ENCODE measurements at regions not wholly inside any gene's neighbourhood (a gene's known extent, or its start where the extent isn't known, plus 50 kb on each side); places are given as distances from the start of the nearest gene placed in this dataset.

DNA sequence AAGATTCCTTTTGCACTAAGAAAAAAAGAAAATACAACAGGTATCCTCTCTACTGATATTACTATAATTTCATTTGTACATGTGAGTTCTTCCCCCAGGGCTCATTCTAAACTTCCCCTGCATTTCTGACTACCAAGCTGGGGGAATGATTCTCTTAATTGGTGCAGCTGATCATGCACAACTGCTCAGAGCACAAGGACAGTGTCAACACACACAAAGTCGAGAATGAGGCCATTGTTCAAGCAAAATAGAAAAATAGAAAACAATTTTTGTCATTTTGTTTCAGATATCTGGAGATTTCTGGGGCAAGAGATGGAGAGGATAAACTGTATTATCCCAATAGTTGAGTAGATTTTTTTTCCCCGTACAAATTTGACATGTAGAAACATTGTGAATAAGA is 236.3 kb downstream of the HAO1 start (continued):
- TF ChIP-seq, protein P1, sequence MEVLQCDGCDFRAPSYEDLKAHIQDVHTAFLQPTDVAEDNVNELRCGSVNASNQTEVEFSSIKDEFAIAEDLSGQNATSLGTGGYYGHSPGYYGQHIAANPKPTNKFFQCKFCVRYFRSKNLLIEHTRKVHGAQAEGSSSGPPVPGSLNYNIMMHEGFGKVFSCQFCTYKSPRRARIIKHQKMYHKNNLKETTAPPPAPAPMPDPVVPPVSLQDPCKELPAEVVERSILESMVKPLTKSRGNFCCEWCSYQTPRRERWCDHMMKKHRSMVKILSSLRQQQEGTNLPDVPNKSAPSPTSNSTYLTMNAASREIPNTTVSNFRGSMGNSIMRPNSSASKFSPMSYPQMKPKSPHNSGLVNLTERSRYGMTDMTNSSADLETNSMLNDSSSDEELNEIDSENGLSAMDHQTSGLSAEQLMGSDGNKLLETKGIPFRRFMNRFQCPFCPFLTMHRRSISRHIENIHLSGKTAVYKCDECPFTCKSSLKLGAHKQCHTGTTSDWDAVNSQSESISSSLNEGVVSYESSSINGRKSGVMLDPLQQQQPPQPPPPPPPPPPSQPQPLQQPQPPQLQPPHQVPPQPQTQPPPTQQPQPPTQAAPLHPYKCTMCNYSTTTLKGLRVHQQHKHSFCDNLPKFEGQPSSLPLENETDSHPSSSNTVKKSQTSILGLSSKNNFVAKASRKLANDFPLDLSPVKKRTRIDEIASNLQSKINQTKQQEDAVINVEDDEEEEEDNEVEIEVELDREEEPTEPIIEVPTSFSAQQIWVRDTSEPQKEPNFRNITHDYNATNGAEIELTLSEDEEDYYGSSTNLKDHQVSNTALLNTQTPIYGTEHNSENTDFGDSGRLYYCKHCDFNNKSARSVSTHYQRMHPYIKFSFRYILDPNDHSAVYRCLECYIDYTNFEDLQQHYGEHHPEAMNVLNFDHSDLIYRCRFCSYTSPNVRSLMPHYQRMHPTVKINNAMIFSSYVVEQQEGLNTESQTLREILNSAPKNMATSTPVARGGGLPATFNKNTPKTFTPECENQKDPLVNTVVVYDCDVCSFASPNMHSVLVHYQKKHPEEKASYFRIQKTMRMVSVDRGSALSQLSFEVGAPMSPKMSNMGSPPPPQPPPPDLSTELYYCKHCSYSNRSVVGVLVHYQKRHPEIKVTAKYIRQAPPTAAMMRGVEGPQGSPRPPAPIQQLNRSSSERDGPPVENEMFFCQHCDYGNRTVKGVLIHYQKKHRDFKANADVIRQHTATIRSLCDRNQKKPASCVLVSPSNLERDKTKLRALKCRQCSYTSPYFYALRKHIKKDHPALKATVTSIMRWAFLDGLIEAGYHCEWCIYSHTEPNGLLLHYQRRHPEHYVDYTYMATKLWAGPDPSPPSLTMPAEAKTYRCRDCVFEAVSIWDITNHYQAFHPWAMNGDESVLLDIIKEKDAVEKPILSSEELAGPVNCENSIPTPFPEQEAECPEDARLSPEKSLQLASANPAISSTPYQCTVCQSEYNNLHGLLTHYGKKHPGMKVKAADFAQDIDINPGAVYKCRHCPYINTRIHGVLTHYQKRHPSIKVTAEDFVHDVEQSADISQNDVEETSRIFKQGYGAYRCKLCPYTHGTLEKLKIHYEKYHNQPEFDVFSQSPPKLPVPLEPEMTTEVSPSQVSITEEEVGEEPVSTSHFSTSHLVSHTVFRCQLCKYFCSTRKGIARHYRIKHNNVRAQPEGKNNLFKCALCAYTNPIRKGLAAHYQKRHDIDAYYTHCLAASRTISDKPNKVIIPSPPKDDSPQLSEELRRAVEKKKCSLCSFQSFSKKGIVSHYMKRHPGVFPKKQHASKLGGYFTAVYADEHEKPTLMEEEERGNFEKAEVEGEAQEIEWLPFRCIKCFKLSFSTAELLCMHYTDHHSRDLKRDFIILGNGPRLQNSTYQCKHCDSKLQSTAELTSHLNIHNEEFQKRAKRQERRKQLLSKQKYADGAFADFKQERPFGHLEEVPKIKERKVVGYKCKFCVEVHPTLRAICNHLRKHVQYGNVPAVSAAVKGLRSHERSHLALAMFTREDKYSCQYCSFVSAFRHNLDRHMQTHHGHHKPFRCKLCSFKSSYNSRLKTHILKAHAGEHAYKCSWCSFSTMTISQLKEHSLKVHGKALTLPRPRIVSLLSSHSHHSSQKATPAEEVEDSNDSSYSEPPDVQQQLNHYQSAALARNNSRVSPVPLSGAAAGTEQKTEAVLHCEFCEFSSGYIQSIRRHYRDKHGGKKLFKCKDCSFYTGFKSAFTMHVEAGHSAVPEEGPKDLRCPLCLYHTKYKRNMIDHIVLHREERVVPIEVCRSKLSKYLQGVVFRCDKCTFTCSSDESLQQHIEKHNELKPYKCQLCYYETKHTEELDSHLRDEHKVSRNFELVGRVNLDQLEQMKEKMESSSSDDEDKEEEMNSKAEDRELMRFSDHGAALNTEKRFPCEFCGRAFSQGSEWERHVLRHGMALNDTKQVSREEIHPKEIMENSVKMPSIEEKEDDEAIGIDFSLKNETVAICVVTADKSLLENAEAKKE (CRISPR knock-in tag; IDR thresholded peaks at IDR 0.05), result no peak
- TF ChIP-seq STAT1 (IDR thresholded peaks at IDR 0.05; ENCODE audit: unreplicated experiment), result no peak

DNA sequence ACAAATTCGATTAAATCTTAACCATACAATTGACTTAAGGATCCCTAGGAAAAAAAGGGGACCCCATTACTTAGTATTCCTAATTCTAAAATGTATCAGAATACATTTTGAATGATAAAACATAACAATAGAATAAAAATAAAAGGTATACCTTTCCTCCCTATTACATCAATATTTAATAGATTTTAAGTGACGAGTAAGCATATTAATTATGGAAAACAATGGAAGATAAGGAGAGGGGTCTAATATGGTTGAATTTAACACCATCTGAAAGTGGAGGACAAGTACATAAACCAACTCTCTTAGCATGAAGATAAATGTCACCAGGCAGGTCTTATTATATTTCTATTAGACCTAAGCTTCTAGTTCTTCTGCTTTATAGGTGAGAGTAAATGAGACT is 232.1 kb downstream of the HAO1 start:
- H3K9me2 ChIP-seq (ENCODE audit: insufficient read depth), result no peaks in the 10 kb centered on the region
- no peak overlapping the region for H2AFZ ChIP-seq
- no peaks in the 10 kb centered on the region for H4K20me1 ChIP-seq (replicated peaks; ENCODE audit: insufficient read depth)
- ATAC-seq (no peak), DNase-seq (ENCODE audit: low spot score) (no peak)
- H3K9me3 Mint-ChIP-seq, result no peaks in the 10 kb centered on the region
- H3K36me3 ChIP-seq (ENCODE audit: insufficient read depth), result no peaks in the 10 kb centered on the region
- H3K27ac Mint-ChIP-seq, result no peak overlapping the region
- no peaks in the 10 kb centered on the region for H3F3A ChIP-seq (replicated peaks; ENCODE audit: low read depth)
- H3K4me1 Mint-ChIP-seq, result no peaks in the 10 kb centered on the region
- H3K4me3 ChIP-seq, result no peak overlapping the region
- H3K4me1 ChIP-seq (ENCODE audit: insufficient read depth), result no peaks in the 10 kb centered on the region
- no peaks in the 10 kb centered on the region for H3K79me2 ChIP-seq (replicated peaks; ENCODE audit: insufficient read depth)
- H3K27ac ChIP-seq (ENCODE audit: low read depth), result no peak overlapping the region
- H3K4me2 ChIP-seq, result no peak overlapping the region
- H3K27me3 ChIP-seq (ENCODE audit: insufficient read depth), result no peaks in the 10 kb centered on the region
- H3K4me3 Mint-ChIP-seq, result no peak overlapping the region
- H3K27me3 Mint-ChIP-seq (ENCODE audit: insufficient read depth, low read depth, poor library complexity), result no peaks in the 10 kb centered on the region
- H3K36me3 Mint-ChIP-seq (ENCODE audit: low read depth), result no peaks in the 10 kb centered on the region
- TF ChIP-seq EZH2phosphoT487 (IDR thresholded peaks at IDR 0.05; ENCODE audit: unreplicated experiment) (no peak), JUNB (IDR thresholded peaks at IDR 0.05; ENCODE audit: unreplicated experiment) (no peak), POLR2AphosphoS5 (IDR thresholded peaks at IDR 0.05; ENCODE audit: low read depth) (no peak), ZNF331 (CRISPR knock-in tag; IDR thresholded peaks at IDR 0.05; ENCODE audit: low read depth) (no peak), CREB1 (CRISPR knock-in tag; IDR thresholded peaks at IDR 0.05; ENCODE audit: low read depth) (no peak), STAT1 (IDR thresholded peaks at IDR 0.05; ENCODE audit: unreplicated experiment) (no peak)
- TF ChIP-seq, protein P2, sequence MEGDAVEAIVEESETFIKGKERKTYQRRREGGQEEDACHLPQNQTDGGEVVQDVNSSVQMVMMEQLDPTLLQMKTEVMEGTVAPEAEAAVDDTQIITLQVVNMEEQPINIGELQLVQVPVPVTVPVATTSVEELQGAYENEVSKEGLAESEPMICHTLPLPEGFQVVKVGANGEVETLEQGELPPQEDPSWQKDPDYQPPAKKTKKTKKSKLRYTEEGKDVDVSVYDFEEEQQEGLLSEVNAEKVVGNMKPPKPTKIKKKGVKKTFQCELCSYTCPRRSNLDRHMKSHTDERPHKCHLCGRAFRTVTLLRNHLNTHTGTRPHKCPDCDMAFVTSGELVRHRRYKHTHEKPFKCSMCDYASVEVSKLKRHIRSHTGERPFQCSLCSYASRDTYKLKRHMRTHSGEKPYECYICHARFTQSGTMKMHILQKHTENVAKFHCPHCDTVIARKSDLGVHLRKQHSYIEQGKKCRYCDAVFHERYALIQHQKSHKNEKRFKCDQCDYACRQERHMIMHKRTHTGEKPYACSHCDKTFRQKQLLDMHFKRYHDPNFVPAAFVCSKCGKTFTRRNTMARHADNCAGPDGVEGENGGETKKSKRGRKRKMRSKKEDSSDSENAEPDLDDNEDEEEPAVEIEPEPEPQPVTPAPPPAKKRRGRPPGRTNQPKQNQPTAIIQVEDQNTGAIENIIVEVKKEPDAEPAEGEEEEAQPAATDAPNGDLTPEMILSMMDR (conservative IDR thresholded peaks at IDR 0.05; ENCODE audit: low read depth in 2 of 2), result no peak
- TF ChIP-seq, protein P1 (CRISPR knock-in tag; IDR thresholded peaks at IDR 0.05), result no peak

Data from GM23338 (cell line).